ENCODE measurements at regions not wholly inside any gene's neighbourhood (a gene's known extent, or its start where the extent isn't known, plus 50 kb on each side); places are given as distances from the start of the nearest gene placed in this dataset.

DNA sequence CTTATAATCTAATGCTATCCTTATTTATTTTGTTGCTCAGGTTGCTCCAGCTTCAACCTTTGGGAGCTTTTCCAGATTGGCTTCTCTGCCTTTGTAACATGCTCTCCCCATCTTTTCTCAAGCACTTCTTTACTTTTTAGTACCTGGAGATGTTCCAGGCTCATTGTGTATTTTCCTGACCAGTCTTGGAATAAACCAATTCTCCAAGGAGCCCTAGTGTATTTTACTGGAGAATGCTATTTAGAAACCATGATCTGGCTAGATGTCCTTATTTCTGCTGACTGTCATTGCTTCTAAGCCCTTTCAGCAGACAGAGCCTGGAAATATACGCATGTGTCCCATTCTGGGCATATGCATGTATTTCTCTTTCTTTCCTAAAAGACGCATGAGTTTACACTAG lies 95.7 kb downstream of the EMX2 start:
- no peak for DNase-seq

DNA sequence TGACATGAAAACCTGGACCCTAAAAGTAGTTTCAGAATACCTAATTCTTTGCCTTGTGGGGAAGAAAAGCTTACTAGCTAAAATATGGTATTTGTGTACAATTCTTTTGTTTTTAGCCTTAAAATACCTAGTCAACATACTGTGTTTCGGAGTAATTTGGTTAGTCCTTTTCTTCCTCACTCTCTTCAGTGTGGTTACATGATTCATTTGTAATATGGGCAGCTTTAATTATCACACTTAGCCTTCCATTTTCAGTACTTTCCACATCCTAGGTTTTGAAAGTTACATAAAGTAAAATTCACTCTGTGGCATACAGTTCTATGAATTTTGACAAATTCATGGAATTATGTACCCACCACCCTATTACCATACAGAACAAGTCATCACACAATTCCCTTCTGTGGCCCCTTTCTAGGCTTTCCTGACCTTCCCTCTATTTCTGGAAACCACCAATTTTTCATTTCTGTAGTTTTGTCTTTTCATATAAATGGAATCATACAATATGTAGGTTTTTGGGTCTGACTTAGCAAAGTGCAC lies 96.2 kb downstream of the EMX2 start:
- DNase-seq = no peak

GRCh38 chr10:117640406-117640805 lies 97.9 kb downstream of the EMX2 start:
- no peak for DNase-seq

- DNase-seq = no peak
These were observed 104.2 kb downstream of the EMX2 start for GRCh38 chr10:117646718-117647117.

DNA sequence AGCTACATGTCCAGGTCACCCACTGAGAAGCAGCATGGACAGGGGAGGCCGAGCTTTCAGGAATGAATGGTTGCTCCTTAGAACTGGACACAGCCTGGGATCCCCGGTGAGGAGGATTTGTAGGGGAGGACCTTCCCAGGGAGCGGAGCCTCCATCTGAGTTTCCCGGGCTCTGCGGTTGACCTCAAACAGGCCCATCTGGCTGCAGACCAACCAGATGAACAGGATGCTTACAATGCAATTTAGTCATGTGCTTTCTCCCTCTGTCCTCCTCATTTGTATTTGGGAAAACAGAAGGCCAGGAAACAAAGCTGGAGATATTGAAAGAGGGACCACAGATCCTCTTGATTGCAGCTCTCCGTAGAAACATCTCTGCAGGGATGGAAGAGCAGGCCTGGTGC lies 104.8 kb downstream of the EMX2 start:
- DNase-seq = no peak

DNA sequence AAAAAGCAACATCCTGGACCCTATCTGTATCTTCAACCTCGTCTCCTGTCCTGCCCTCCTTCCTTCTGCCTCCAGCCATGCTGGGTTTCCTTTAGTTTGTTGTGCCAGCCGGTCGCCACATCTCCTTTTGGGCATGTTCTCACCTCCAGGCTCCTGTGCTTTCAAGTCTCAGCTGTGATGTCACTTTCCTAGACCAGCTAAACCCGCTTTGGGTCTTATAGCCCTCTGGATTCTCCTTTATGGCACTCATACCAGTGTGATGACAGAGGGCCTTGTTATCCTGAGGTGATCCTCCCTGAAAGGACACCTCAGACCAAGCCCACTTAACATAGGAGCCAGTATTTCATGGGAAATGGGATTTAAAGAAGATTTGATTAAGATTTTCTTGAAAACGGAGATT lies 108.6 kb downstream of the EMX2 start:
- no peak for DNase-seq

DNA sequence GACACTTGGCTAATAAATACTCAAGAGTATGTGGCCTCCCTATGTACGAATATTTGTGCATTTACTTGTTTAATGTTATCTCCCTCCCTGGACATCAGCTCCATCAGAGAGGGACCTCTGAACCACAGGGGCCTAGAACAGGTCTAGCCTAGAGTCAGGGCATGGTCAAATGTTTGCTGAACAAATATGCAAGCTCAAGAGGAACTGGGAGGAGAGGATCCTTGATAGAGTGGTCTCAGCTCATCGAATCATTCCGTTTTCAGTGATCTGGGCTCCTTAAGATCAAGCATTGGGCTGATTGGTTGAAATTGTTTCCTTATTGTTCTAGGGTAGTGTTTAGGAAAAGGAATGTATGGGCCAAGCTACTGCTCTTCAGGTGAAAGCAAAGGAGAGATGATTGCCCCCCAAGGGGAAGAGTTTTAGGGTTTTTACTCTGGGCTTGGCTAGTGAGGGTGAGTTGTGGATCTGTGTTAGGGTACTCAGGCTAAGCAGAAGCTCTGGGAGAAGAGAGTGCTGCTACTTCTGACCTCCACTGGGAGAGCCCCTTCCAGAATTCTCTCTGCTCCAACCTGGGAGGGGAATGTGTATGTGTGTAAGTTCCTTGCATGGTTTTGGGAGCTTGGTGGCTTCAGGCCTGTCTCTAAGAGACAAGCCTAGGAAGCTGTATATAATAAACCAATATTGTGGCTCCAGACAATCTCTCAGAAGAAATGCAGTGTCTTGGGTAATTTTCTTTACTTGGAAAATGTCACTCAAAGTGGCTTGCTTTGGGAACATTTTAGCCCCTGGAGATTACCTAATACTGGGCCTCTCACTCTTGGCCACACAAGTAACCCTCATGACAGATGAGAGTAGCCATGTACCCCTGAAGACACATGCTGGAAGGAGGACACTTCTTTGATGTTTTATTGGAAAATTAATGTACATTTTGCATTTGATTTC lies 110.0 kb downstream of the EMX2 start:
- DNase-seq = no peak

DNA sequence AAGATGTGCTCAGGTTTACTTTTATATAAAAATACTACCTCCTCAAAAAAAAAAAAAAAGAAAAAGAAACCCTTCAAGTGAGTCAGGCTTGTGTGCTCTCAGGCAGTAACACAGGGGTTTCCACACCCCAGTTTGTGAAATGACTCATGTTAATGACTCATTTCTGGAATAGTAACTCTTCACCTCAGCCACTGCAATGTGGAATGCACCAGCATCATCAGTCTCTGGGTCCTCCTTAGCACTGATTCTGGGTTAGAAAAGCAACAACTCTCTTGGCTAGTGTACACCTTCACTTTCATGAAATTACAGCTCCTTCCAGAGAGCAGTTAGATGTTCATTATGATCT lies 110.6 kb downstream of the EMX2 start:
- DNase-seq = peak; percentile 17

DNA sequence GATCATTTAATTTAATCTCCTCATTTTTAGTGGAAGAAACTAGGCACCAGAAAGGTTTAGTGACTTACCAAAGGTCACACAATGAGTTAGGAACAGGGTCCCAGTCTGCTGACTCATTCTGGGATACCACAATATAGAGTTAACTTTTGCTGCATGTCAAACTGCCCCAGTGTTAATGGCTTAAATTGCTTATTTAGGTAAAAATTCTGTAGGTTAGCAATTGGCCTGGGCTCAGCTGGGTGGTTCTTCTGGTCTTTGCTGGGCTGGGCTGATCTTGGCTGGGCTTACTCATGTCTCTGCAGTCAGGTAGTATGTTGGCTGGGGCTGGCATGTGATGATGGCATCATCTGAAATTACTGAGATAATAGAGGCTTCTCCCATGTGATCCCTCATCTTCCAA lies 111.6 kb downstream of the EMX2 start:
- DNase-seq = no peak

DNA sequence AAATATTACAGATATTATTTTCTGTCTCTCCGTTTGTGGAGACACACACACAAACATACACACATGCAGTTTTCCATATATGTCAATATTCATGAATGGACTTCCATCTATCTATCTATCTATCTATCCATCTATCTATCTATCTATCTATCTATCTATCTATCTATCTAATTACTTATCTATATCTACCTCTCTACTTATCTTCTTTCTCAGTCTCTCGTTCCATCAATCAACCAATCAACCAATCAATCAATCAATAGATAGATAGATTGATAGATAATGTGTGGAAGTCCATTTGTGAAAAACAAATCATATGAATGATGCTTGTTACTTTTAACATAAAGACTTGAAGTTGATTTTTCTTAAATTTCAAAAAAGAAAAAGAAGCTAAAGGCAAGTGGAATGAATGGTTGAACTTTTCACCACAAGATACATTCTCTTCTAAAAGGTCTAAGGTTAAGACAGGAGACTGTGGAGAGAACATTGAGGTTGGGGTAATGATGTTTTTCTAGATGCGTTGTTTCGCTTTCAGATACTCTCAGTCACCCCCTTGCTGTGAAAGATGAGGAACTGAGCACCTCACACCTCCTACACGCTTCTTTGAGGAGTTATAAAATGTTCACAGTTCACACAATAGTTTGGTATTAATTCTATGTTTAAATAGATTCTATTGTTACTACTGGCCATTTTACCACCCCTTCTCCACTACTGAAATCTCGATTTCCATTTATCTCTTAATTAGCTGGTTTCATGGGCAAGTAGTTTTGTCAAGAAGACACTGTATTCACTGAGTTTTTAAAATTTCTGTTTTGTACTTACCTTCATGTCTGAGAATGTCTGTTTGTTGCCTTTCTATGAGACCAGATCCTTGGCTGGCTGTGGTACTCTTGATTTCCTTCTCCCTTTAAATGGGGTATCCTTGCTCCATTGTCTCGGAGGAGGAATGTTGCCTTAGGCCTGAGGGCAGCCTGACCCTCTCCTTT lies 114.1 kb downstream of the EMX2 start:
- DNase-seq = no peak

DNA sequence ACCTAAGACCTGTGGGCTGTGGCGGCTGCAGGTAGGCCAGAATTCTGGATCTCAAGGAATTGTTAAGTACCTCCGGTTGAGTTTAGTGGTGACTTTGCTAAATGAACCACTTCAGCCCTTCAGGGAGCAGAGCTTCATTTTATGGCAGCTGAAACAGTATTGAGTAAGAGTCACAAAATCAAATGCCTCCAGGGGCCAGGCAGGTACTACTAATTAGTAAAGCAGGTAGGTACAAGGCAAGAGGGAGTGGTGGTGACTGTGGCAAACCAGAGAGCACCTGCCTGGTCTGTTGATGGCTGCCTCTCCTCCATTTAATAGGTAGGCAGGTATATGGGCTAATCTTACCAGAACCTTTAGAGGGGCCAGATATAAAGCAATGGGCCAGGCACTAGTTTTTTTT lies 118.8 kb downstream of the EMX2 start:
- DNase-seq = no peak

DNA sequence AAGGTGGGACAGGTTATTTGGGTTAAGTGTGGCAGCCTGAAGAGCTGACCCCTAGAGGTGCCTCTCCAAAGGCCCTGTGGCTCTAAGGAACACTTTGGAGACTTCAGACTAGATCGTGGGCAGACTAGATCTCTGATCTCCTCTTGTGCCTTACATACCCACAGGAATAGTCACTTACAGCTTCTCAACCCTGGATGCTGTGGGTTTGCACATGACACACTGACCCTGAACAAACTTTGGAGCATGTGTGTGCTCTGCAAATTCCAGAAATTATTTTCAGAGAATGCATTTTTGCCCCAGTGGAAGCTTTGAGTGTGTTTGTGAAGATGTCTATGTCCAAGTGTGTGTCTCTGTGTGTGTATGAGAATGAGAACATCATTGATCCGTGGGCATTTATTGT lies 119.6 kb downstream of the EMX2 start:
- no peak for DNase-seq

- DNase-seq = no peak
These were observed 120.4 kb downstream of the EMX2 start for GRCh38 chr10:117662751-117663540.

GRCh38 chr10:117663750-117664149 lies 121.2 kb downstream of the EMX2 start:
- DNase-seq = no peak

GRCh38 chr10:117664288-117664687 lies 121.7 kb downstream of the EMX2 start:
- no peak for DNase-seq

- no peak for DNase-seq
These were observed 123.6 kb downstream of the EMX2 start for GRCh38 chr10:117666166-117666565.

- DNase-seq = no peak
These were observed 124.4 kb downstream of the EMX2 start for GRCh38 chr10:117666965-117667364.

GRCh38 chr10:117667831-117668230 lies 125.3 kb downstream of the EMX2 start:
- no peak for DNase-seq

DNA sequence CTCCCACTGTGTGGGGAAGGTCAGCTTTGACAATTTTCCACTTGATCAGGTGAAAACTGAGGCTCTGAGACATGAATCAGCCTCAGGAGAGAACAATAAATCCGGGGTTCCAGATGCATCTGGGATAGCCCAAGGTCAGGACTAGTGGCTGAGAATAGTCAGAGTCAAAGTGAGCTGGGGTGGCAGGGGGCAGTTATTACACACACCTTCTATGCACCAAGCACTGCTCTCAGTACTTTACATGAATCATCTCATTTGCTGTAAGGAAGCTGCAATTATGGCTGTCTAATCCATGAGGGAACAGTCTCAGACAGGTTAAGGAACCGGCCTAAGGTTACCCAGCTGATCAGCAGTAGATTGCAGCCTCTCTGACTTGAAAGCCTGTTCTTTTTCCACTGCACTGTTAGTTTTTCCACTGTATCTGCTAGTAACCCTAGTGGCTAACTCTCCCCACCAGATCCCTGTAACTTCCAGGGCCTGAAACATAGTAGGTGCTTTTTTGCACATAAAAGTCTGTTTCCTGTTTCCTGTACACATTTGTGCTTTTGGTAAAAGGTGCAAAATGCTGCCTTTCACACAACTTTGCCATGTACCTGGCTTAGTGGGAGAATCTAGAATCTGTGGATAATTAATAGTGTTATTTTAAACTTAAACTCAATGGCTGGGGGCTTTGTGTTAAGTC lies 125.9 kb downstream of the EMX2 start:
- DNase-seq = no peak

DNA sequence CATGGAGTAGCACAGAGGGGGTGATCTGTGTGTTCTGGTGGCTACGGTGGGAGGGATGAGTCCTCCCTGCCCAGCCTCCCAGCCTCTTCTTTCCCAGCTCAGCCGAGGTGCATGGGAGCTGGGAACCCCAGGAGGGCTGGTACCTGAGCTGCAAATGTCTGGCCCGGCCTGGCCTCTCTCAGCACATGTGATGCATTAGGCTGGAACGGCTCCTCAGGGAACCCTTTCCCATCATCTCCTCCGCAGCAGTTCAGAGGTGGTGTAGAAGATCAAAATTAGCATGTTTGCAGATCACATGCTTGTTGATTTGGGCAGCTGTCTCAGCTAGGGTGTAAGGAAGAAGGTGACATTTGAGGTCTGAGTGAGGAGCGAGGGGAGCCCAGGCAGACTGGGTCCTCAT lies 126.6 kb downstream of the EMX2 start:
- DNase-seq = no peak

DNA sequence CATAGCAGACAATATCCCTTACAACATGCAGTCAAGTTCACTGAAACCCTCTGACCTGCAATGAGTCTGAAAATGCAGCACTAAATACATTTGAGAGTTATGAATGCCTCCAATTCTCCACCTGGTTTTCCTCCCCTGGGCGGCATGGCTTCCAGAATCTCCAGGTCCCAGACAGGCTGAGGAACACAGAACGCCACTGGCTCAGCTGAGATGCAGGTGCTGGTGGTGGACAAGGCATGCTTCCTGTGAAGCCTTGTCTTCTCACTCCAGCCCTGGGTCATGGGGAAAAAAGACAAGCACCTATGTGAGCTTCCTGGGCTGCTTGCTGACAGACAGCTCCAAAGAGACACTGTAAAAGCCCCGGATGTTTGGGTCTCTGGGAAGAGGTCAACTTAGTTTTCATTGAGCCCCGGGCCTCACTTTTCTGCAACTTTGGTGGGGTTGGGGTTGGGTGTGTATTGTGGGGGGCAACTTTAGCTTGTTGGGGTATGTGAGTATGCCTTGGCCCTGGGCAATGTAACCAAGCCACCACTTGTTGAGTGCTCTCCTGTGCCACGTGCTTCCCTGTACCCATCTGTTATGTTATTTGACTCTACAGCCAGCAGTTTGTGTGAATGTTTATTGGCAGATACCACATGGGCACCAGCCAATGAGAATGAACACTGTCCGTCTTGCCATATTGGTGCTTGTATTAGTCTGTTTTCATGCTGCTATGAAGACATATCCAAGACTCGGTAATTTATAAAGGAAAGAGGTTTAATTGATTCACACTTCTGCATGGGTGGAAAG lies 127.8 kb downstream of the EMX2 start:
- no peak for DNase-seq

Measured in GOT3 (cell line).